Neural cell (in vitro differentiated cells): ENCODE measurements at regions not wholly inside any gene's neighbourhood (a gene's known extent, or its start where the extent isn't known, plus 50 kb on each side); places are given as distances from the start of the nearest gene placed in this dataset.

Source experiments
- H2AFZ ChIP-seq: fragments of 200-600, 300-800 bp; sonication (generic), shearing (Covaris generic); 2 replicates; pipeline ENCODE4 v1.6.0; 2014; ENCODE audit warnings: low read depth, mild to moderate bottlenecking, antibody characterized with exemption, low read length, moderate library complexity
- H3F3A ChIP-seq: fragments of 200-600 bp; shearing (Covaris generic); 2 replicates; pipeline ENCODE4 v1.6.1; 2016; ENCODE audit warnings: mild to moderate bottlenecking, moderate library complexity, mixed read lengths, antibody characterized with exemption, low read length; ENCODE audit not compliant: insufficient read depth, poor library complexity, severe bottlenecking
- H3K27ac ChIP-seq: fragments of 200-600, 300-800 bp; sonication (generic), shearing (Covaris generic); 2 replicates; pipeline ENCODE4 v1.5.1; 2014; ENCODE audit warnings: mild to moderate bottlenecking, low read length, moderate library complexity
- H3K27me3 ChIP-seq: fragments of 300-800, 200-600 bp; sonication (generic), shearing (Covaris generic); 2 replicates; pipeline ENCODE4 v1.6.0; 2014; ENCODE audit warnings: mild to moderate bottlenecking, low read depth, low read length, moderate library complexity; ENCODE audit not compliant: insufficient read depth
- H3K36me3 ChIP-seq: fragments of 300-800, 200-600 bp; sonication (generic), shearing (Covaris generic); 2 replicates; pipeline ENCODE4 v1.5.1; 2014; ENCODE audit warnings: mild to moderate bottlenecking, antibody characterized with exemption, low read length, moderate library complexity; ENCODE audit not compliant: insufficient read depth
- H3K4me2 ChIP-seq: fragments of 300-800, 200-600 bp; sonication (generic), shearing (Covaris generic); 2 replicates; pipeline ENCODE4 v1.6.0; 2014; ENCODE audit warnings: mild to moderate bottlenecking, low read length
- H3K4me3 ChIP-seq: fragments of 300-800, 200-600 bp; sonication (generic), shearing (Covaris generic); 2 replicates; pipeline ENCODE4 v1.5.1; 2014; ENCODE audit warnings: mild to moderate bottlenecking, low read length, moderate library complexity
- H3K79me2 ChIP-seq: fragments of 200-600 bp; shearing (Covaris generic); replicated peaks from 2 replicates; pipeline ENCODE4 v1.6.0; 2014; ENCODE audit warnings: mild to moderate bottlenecking, low read length, moderate library complexity; ENCODE audit not compliant: insufficient read depth
- H3K9ac ChIP-seq: fragments of 300-800, 200-600 bp; sonication (generic), shearing (Covaris generic); 2 replicates; pipeline ENCODE4 v1.6.1; 2016; ENCODE audit warnings: mild to moderate bottlenecking, low read length, mixed read lengths
- H3K9me2 ChIP-seq: fragments of 200-600 bp; shearing (Covaris generic); 2 replicates; pipeline ENCODE4 v1.6.1; 2016; ENCODE audit warnings: mild to moderate bottlenecking, low read length, mixed read lengths; ENCODE audit not compliant: insufficient read depth
- H3K9me3 ChIP-seq: fragments of 200-600, 300-800 bp; sonication (generic), shearing (Covaris generic); 2 replicates; pipeline ENCODE4 v1.6.1; 2016; ENCODE audit warnings: mild to moderate bottlenecking, mixed run types, low read length, moderate library complexity, mixed read lengths
- H4K20me1 ChIP-seq: fragments of 200-600 bp; shearing (Covaris generic); 2 replicates; pipeline ENCODE4 v1.6.1; 2016; ENCODE audit warnings: mild to moderate bottlenecking, mixed run types; ENCODE audit not compliant: insufficient read depth
- EP300 ChIP-seq: fragments of 450-650 bp; conservative IDR thresholded peaks from 2 replicates; pipeline ENCODE4 v1.6.1; 2014; ENCODE audit warnings: antibody characterized with exemption, mild to moderate bottlenecking, moderate library complexity; ENCODE audit not compliant: poor library complexity, severe bottlenecking
- EZH2 ChIP-seq: fragments of 200-600, 300-800 bp; shearing (Covaris generic), sonication (generic); IDR thresholded peaks from 2 replicates; pipeline ENCODE4 v1.6.1; 2014; ENCODE audit warnings: antibody characterized with exemption, low read length, borderline replicate concordance, mild to moderate bottlenecking; ENCODE audit not compliant: insufficient read depth, poor library complexity, severe bottlenecking
- MXI1 ChIP-seq: fragments of 450-650 bp; conservative IDR thresholded peaks from 2 replicates; pipeline ENCODE4 v1.6.1; 2014; ENCODE audit warnings: antibody characterized with exemption, mild to moderate bottlenecking; ENCODE audit not compliant: poor library complexity, severe bottlenecking
- POLR2AphosphoS5 ChIP-seq: IDR thresholded peaks from 2 replicates; pipeline ENCODE4 v1.6.1; 2012
- RAD21 ChIP-seq: fragments of 450-650 bp; conservative IDR thresholded peaks from 2 replicates; pipeline ENCODE4 v1.6.1; 2014; ENCODE audit warnings: antibody characterized with exemption, mild to moderate bottlenecking, moderate library complexity
- SMC3 ChIP-seq: fragments of 450-650 bp; conservative IDR thresholded peaks from 2 replicates; pipeline ENCODE4 v1.6.1; 2014; ENCODE audit warnings: antibody characterized with exemption, mild to moderate bottlenecking, moderate library complexity; ENCODE audit not compliant: poor library complexity
- TAF1 ChIP-seq: IDR thresholded peaks from 2 replicates; pipeline ENCODE4 v1.6.1; 2012; ENCODE audit warnings: low read depth
- TF ChIP-seq, protein P1 (sequence below): IDR thresholded peaks from 2 replicates; pipeline ENCODE4 v1.6.1; 2012; ENCODE audit warnings: borderline replicate concordance
- TF ChIP-seq, protein P2 (sequence below): fragments of 450-650 bp; IDR thresholded peaks from 2 replicates; pipeline ENCODE4 v1.5.1; 2014; ENCODE audit warnings: antibody characterized with exemption, mild to moderate bottlenecking, moderate library complexity; ENCODE audit not compliant: poor library complexity, severe bottlenecking

DNA sequence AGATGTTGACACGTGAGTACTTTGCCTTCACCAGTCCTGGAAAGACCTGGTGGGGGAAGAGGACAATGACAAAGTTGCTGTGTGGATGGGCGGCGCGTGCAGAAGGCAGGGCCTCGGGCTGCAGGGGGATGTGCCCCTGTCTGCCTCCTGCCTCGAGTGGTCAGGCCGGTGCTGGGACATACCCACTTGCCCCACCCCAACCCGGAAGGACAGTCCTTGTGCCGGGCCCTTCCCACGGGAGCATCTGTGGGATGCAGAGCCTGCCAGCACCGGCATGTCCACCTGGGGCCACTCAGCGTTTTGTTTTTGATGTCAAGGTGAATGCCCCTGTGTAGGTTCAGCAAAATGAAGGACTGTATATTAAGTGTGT is 60.5 kb upstream of the BHLHE23 start:
- Histone ChIP-seq H3K27ac (no peak overlapping the region), H3K4me3 (no peak overlapping the region), H3K4me2 (no peak overlapping the region), H3K27me3 (peaks cover 22% of the 10 kb centered on the region), H3K9me2 (no peaks in the 10 kb centered on the region), H3F3A (no peaks in the 10 kb centered on the region), H4K20me1 (no peaks in the 10 kb centered on the region), H3K36me3 (no peaks in the 10 kb centered on the region), H3K79me2 (no peaks in the 10 kb centered on the region), H2AFZ (no peak overlapping the region), H3K9ac (no peak overlapping the region), H3K9me3 (no peaks in the 10 kb centered on the region)
- TF ChIP-seq RAD21 (no peak), POLR2AphosphoS5 (no peak), SMC3 (no peak), MXI1 (no peak)

DNA sequence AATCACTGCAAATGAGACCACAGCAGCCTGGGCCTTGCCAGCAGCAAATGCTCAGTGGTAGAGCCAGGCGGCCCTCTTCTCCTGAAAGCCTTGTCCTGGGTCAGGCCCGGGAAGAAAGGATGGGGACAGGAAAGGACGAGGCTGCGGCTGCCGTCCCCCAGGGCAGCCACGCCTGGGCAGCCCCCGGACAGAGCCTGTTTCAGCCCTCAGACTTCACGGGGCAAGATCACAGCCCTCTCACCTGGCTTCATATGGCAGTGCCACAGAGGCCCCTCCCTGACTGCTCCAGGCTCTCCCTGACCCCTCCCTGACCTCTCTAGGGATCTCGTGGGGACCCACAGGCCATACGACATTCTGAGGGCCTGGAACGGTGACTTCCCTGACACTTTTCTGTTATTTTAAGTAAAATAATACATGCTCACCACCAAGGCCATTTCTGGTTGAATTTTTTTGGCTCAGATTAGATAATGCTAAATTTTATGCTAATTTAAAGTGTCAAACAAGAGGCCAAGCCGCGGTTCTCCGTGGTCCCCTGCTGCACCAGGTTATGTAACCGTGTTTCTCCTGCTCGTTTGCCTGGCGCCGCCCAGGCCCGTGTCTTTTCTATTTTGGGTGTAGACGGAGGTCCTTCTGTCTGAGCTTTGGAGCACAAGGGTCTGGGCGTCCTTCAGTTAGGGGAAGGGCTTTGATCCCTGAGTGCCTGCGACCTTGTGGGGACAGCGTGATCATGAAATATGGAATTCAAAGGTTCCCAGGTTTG is 59.9 kb upstream of the BHLHE23 start:
- H3K36me3 ChIP-seq: no peaks in the 10 kb centered on the region
- H3K4me2 ChIP-seq: no peak overlapping the region
- H3K79me2 ChIP-seq: no peaks in the 10 kb centered on the region
- H4K20me1 ChIP-seq: no peaks in the 10 kb centered on the region
- peaks cover 20% of the 10 kb centered on the region for H3K27me3 ChIP-seq
- no peak overlapping the region for H3K4me3 ChIP-seq
- no peak overlapping the region for H3K9ac ChIP-seq
- no peak overlapping the region for H3K27ac ChIP-seq
- H3K9me3 ChIP-seq: no peaks in the 10 kb centered on the region
- H3K9me2 ChIP-seq: no peaks in the 10 kb centered on the region
- TF ChIP-seq, protein P1, sequence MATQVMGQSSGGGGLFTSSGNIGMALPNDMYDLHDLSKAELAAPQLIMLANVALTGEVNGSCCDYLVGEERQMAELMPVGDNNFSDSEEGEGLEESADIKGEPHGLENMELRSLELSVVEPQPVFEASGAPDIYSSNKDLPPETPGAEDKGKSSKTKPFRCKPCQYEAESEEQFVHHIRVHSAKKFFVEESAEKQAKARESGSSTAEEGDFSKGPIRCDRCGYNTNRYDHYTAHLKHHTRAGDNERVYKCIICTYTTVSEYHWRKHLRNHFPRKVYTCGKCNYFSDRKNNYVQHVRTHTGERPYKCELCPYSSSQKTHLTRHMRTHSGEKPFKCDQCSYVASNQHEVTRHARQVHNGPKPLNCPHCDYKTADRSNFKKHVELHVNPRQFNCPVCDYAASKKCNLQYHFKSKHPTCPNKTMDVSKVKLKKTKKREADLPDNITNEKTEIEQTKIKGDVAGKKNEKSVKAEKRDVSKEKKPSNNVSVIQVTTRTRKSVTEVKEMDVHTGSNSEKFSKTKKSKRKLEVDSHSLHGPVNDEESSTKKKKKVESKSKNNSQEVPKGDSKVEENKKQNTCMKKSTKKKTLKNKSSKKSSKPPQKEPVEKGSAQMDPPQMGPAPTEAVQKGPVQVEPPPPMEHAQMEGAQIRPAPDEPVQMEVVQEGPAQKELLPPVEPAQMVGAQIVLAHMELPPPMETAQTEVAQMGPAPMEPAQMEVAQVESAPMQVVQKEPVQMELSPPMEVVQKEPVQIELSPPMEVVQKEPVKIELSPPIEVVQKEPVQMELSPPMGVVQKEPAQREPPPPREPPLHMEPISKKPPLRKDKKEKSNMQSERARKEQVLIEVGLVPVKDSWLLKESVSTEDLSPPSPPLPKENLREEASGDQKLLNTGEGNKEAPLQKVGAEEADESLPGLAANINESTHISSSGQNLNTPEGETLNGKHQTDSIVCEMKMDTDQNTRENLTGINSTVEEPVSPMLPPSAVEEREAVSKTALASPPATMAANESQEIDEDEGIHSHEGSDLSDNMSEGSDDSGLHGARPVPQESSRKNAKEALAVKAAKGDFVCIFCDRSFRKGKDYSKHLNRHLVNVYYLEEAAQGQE: no peak
- TF ChIP-seq EZH2 (no peak), SMC3 (no peak), POLR2AphosphoS5 (no peak), TAF1 (no peak), RAD21 (no peak), EP300 (no peak), MXI1 (no peak)
- TF ChIP-seq, protein P2, sequence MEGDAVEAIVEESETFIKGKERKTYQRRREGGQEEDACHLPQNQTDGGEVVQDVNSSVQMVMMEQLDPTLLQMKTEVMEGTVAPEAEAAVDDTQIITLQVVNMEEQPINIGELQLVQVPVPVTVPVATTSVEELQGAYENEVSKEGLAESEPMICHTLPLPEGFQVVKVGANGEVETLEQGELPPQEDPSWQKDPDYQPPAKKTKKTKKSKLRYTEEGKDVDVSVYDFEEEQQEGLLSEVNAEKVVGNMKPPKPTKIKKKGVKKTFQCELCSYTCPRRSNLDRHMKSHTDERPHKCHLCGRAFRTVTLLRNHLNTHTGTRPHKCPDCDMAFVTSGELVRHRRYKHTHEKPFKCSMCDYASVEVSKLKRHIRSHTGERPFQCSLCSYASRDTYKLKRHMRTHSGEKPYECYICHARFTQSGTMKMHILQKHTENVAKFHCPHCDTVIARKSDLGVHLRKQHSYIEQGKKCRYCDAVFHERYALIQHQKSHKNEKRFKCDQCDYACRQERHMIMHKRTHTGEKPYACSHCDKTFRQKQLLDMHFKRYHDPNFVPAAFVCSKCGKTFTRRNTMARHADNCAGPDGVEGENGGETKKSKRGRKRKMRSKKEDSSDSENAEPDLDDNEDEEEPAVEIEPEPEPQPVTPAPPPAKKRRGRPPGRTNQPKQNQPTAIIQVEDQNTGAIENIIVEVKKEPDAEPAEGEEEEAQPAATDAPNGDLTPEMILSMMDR: no peak
- no peaks in the 10 kb centered on the region for H3F3A ChIP-seq
- H2AFZ ChIP-seq: no peak overlapping the region
